ENCODE measurements at regions not wholly inside any gene's neighbourhood (a gene's known extent, or its start where the extent isn't known, plus 50 kb on each side); places are given as distances from the start of the nearest gene placed in this dataset.

- DNase-seq (ENCODE audit: low read depth), result peak; percentile 36
- H3K4me3 ChIP-seq (ENCODE audit: low read depth, low read length), result no peak overlapping the region
- TF ChIP-seq CTCF (IDR thresholded peaks at IDR 0.05; ENCODE audit: insufficient read depth, low read length), result no peak
Measured at GRCh38 chr5:176151281-176151680, 86.9 kb upstream of the SIMC1 start.

- no peak for DNase-seq (ENCODE audit: low read depth)
- no peak overlapping the region for H3K4me3 ChIP-seq (ENCODE audit: low read depth, low read length)
- no peak for TF ChIP-seq CTCF (IDR thresholded peaks at IDR 0.05; ENCODE audit: insufficient read depth, low read length)
Measured at GRCh38 chr5:176152191-176152929, 85.9 kb upstream of the SIMC1 start.

- TF ChIP-seq CTCF (IDR thresholded peaks at IDR 0.05; ENCODE audit: insufficient read depth, low read length), result no peak
- no peak overlapping the region for H3K4me3 ChIP-seq (ENCODE audit: low read depth, low read length)
- no peak for DNase-seq (ENCODE audit: low read depth)
Measured at GRCh38 chr5:176152930-176153311, 85.3 kb upstream of the SIMC1 start.

- H3K4me3 ChIP-seq (ENCODE audit: low read depth, low read length), result no peak overlapping the region
- no peak for TF ChIP-seq CTCF (IDR thresholded peaks at IDR 0.05; ENCODE audit: insufficient read depth, low read length)
- DNase-seq (ENCODE audit: low read depth), result peak; percentile 62
Measured at GRCh38 chr5:176153741-176154140, 84.5 kb upstream of the SIMC1 start.

GRCh38 chr5:176154821-176155220 lies 83.4 kb upstream of the SIMC1 start:
- DNase-seq (ENCODE audit: low read depth), result no peak
- H3K4me3 ChIP-seq (ENCODE audit: low read depth, low read length), result no peak overlapping the region

GRCh38 chr5:176155922-176156359 lies 82.3 kb upstream of the SIMC1 start:
- no peak for DNase-seq (ENCODE audit: low read depth)
- no peak overlapping the region for H3K4me3 ChIP-seq (ENCODE audit: low read depth, low read length)
- TF ChIP-seq CTCF (IDR thresholded peaks at IDR 0.05; ENCODE audit: insufficient read depth, low read length), result no peak

More at GRCh38 chr5:176154821-176155220, 83.4 kb upstream of the SIMC1 start:
- no peak for TF ChIP-seq CTCF (IDR thresholded peaks at IDR 0.05; ENCODE audit: insufficient read depth, low read length)

GRCh38 chr5:176157656-176158055 lies 80.6 kb upstream of the SIMC1 start:
- H3K4me3 ChIP-seq (ENCODE audit: low read depth, low read length), result no peak overlapping the region
- no peak for TF ChIP-seq CTCF (IDR thresholded peaks at IDR 0.05; ENCODE audit: insufficient read depth, low read length)
- peak; percentile 84 for DNase-seq (ENCODE audit: low read depth)

Measured in fibroblast of the aortic adventitia (primary cell).